ENCODE measurements at regions not wholly inside any gene's neighbourhood (a gene's known extent, or its start where the extent isn't known, plus 50 kb on each side); places are given as distances from the start of the nearest gene placed in this dataset.

- H3K36me3 ChIP-seq (ENCODE audit: control insufficient read depth in 2 of 2, insufficient read depth in 1 of 2, low read length in 2 of 2), result no peaks in the 10 kb centered on the region
- no peaks in the 10 kb centered on the region for H3K4me1 ChIP-seq (ENCODE audit: control insufficient read depth, insufficient read depth, low read length)
- no peak overlapping the region for H3K27ac ChIP-seq (ENCODE audit: extremely low read depth, low read depth, low read length)
- TF ChIP-seq ZNF157 (tag by site-specific recombination; IDR thresholded peaks at IDR 0.05), result no peak
- no peak for TF ChIP-seq ZNF530 (tag by site-specific recombination; IDR thresholded peaks at IDR 0.05; ENCODE audit: low read depth)
- no peak for TF ChIP-seq ZNF280C (tag by site-specific recombination; IDR thresholded peaks at IDR 0.05)
- TF ChIP-seq ZNF670 (tag by site-specific recombination; IDR thresholded peaks at IDR 0.05; ENCODE audit: low read depth), result no peak
- no peak for TF ChIP-seq ZBTB48 (tag by site-specific recombination; IDR thresholded peaks at IDR 0.05)
- TF ChIP-seq ZBTB11 (tag by site-specific recombination; conservative IDR thresholded peaks at IDR 0.05; ENCODE audit: low read depth), result no peak
- TF ChIP-seq ZNF10 (tag by site-specific recombination; IDR thresholded peaks at IDR 0.05), result no peak
- TF ChIP-seq SP7 (tag by site-specific recombination; IDR thresholded peaks at IDR 0.05), result no peak
- no peak for TF ChIP-seq ZNF274 (IDR thresholded peaks at IDR 0.05; ENCODE audit: low read length)
- no peak for TF ChIP-seq ZNF274 (tag by site-specific recombination; IDR thresholded peaks at IDR 0.05; ENCODE audit: borderline replicate concordance)
- TF ChIP-seq ZNF221 (tag by site-specific recombination; IDR thresholded peaks at IDR 0.05; ENCODE audit: borderline replicate concordance), result no peak
- ChIA-PET POLR2A (interaction anchor here (0.6 kb wide), 1 partner anchor 316 kb away, joined by 4 read pairs; no protein-coding TSS in a partner anchor), CTCF (interaction anchor here (1.3 kb wide), 1 partner anchor 8 kb away, joined by 4 read pairs; no protein-coding TSS in a partner anchor)
- H3K9me3 ChIP-seq (ENCODE audit: control insufficient read depth, insufficient read depth, low read depth, low read length), result no peaks in the 10 kb centered on the region
- no peak overlapping the region for H3K4me3 ChIP-seq (ENCODE audit: low read depth, low read length)
These were observed 66.9 kb upstream of the CDH4 start for GRCh38 chr20:61185181-61185580.

DNA sequence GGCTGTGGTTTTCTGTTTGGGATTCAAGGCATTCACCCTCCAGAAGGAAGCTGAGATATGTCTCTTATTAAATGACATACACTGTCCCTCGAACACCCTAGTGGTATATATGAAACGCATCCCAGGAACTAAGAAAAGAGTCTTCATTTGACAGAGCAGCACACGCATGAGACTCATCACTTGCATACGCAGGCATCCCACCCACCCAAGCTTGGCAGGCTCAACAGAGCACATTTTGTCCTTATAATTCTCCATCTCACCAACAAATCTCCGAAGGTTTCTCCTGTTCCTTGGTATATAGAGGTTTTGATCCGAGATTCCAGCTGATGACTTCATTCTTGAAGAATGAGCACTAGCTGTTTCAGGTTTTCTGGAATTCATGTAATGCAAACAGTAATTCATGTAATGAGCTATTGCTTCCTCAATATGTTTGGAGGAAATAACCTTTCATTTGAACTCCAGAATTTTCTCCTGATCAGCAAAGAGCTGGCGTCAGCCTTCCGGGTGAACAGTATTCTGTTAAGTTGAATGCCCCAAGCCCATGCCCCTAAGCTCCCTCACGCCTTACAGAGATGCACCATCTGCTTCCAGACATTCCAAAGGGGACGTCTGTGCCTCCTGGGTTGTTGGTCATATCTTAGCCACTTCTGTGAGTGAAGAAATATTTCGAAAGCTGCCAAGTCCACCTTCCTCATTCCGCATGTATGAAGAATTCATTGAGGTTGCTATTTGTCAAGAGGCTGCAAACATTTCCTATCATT is 66.0 kb upstream of the CDH4 start:
- no peak overlapping the region for H3K27ac ChIP-seq (ENCODE audit: extremely low read depth, low read depth, low read length)
- no peaks in the 10 kb centered on the region for H3K4me1 ChIP-seq (ENCODE audit: control insufficient read depth, insufficient read depth, low read length)
- POLR2A ChIA-PET, result interaction anchor here (1.2 kb wide), 1 partner anchor 17 kb away, joined by 4 read pairs; no protein-coding TSS in a partner anchor
- no peak for TF ChIP-seq ZBTB17 (tag by site-specific recombination; IDR thresholded peaks at IDR 0.05)
- CTCF ChIA-PET, result interaction anchor here (1.3 to 1.6 kb wide), 2 partner anchors 9 to 43 kb away, joined by 4 to 10 read pairs; no protein-coding TSS in a partner anchor
- no peaks in the 10 kb centered on the region for H3K36me3 ChIP-seq (ENCODE audit: control insufficient read depth in 2 of 2, insufficient read depth in 1 of 2, low read length in 2 of 2)
- H3K4me3 ChIP-seq (ENCODE audit: low read depth, low read length), result no peak overlapping the region
- no peaks in the 10 kb centered on the region for H3K9me3 ChIP-seq (ENCODE audit: control insufficient read depth, insufficient read depth, low read depth, low read length)

DNA sequence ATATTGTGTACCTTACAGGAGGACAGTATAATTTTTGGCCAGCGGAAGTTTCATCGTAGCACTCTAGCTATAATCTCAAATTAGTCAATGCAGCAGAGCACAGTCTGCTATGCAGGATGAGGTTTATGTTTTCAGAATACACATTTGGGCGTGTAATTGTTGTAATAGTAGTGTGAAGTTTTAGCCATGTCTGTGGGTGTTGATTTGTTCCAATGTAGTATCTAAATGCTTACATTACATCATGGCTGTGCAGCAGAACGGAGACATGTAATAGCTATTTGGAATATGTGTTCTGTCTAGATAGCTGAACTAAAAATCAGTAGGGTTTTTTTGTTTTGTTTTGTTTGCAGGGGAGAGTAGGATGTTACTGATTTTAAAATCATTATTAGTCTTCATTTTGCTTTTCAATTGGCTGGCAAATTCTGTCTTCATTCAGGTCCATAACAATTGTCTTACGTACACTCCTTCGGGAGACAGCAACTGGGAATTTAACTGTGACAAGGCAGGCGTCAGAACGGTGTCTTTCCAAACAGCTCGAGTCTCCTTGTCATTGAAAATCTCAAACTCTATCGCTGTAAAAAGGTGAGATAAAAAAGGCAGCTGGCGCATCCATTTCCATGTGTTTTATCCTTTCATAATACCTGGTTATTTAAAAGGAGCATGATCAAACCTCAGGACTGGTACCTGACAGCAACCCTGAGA is 65.1 kb upstream of the CDH4 start:
- no peaks in the 10 kb centered on the region for H3K9me3 ChIP-seq (ENCODE audit: control insufficient read depth, insufficient read depth, low read depth, low read length)
- no peak overlapping the region for H3K4me3 ChIP-seq (ENCODE audit: low read depth, low read length)
- no peaks in the 10 kb centered on the region for H3K4me1 ChIP-seq (ENCODE audit: control insufficient read depth, insufficient read depth, low read length)
- H3K27ac ChIP-seq (ENCODE audit: extremely low read depth, low read depth, low read length), result no peak overlapping the region
- ChIA-PET CTCF (interaction anchor here (1.6 kb wide), 1 partner anchor 42 kb away, joined by 10 read pairs; no protein-coding TSS in a partner anchor), POLR2A (interaction anchor here (1.2 kb wide), 1 partner anchor 16 kb away, joined by 4 read pairs; no protein-coding TSS in a partner anchor)
- no peaks in the 10 kb centered on the region for H3K36me3 ChIP-seq (ENCODE audit: control insufficient read depth in 2 of 2, insufficient read depth in 1 of 2, low read length in 2 of 2)
- TF ChIP-seq, protein P1, sequence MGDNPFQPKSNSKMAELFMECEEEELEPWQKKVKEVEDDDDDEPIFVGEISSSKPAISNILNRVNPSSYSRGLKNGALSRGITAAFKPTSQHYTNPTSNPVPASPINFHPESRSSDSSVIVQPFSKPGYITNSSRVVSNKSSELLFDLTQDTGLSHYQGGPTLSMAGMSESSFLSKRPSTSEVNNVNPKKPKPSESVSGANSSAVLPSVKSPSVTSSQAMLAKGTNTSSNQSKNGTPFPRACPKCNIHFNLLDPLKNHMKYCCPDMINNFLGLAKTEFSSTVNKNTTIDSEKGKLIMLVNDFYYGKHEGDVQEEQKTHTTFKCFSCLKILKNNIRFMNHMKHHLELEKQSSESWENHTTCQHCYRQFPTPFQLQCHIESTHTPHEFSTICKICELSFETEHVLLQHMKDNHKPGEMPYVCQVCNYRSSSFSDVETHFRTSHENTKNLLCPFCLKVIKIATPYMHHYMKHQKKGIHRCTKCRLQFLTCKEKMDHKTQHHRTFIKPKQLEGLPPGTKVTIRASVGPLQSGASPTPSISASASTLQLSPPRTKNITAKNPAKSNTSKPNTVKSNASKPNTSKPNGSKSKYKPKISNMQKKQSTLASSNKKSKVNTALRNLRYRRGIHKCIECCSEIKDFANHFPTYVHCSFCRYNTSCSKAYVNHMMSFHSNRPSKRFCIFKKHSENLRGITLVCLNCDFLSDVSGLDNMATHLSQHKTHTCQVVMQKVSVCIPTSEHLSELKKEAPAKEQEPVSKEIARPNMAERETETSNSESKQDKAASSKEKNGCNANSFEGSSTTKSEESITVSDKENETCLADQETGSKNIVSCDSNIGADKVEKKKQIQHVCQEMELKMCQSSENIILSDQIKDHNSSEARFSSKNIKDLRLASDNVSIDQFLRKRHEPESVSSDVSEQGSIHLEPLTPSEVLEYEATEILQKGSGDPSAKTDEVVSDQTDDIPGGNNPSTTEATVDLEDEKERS (tag by site-specific recombination; IDR thresholded peaks at IDR 0.05), result no peak
- no peak for TF ChIP-seq ZNF404 (tag by site-specific recombination; IDR thresholded peaks at IDR 0.05)
- TF ChIP-seq ZNF777 (tag by site-specific recombination; IDR thresholded peaks at IDR 0.05; ENCODE audit: borderline replicate concordance), result no peak
- TF ChIP-seq KLF16 (tag by site-specific recombination; IDR thresholded peaks at IDR 0.05), result no peak
- TF ChIP-seq TCF7L2 (IDR thresholded peaks at IDR 0.05; ENCODE audit: borderline replicate concordance, low read depth, low read length), result no peak
- no peak for TF ChIP-seq ZNF530 (tag by site-specific recombination; IDR thresholded peaks at IDR 0.05; ENCODE audit: low read depth)
- no peak for TF ChIP-seq PATZ1 (tag by site-specific recombination; IDR thresholded peaks at IDR 0.05)

Data from HEK293 (cell line).